ENCODE measurements at regions not wholly inside any gene's neighbourhood (a gene's known extent, or its start where the extent isn't known, plus 50 kb on each side); places are given as distances from the start of the nearest gene placed in this dataset.

GRCh38 chr13:44267203-44267602, 106.4 kb upstream of the SERP2 start:
- TF ChIP-seq, protein P1, sequence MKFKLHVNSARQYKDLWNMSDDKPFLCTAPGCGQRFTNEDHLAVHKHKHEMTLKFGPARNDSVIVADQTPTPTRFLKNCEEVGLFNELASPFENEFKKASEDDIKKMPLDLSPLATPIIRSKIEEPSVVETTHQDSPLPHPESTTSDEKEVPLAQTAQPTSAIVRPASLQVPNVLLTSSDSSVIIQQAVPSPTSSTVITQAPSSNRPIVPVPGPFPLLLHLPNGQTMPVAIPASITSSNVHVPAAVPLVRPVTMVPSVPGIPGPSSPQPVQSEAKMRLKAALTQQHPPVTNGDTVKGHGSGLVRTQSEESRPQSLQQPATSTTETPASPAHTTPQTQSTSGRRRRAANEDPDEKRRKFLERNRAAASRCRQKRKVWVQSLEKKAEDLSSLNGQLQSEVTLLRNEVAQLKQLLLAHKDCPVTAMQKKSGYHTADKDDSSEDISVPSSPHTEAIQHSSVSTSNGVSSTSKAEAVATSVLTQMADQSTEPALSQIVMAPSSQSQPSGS (IDR thresholded peaks at IDR 0.05; ENCODE audit: low read length) = no peak
- TF ChIP-seq JUN (IDR thresholded peaks at IDR 0.05; ENCODE audit: low read depth, low read length) = no peak
- TF ChIP-seq POLR2A (IDR thresholded peaks at IDR 0.05; ENCODE audit: control extremely low read depth in 1 of 2, low read depth in 2 of 2, low read length in 2 of 2) = no peak
- TF ChIP-seq, protein P2, sequence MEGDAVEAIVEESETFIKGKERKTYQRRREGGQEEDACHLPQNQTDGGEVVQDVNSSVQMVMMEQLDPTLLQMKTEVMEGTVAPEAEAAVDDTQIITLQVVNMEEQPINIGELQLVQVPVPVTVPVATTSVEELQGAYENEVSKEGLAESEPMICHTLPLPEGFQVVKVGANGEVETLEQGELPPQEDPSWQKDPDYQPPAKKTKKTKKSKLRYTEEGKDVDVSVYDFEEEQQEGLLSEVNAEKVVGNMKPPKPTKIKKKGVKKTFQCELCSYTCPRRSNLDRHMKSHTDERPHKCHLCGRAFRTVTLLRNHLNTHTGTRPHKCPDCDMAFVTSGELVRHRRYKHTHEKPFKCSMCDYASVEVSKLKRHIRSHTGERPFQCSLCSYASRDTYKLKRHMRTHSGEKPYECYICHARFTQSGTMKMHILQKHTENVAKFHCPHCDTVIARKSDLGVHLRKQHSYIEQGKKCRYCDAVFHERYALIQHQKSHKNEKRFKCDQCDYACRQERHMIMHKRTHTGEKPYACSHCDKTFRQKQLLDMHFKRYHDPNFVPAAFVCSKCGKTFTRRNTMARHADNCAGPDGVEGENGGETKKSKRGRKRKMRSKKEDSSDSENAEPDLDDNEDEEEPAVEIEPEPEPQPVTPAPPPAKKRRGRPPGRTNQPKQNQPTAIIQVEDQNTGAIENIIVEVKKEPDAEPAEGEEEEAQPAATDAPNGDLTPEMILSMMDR (IDR thresholded peaks at IDR 0.05; ENCODE audit: control extremely low read depth in 1 of 3, insufficient read depth in 1 of 3, low read depth in 1 of 3, low read length in 3 of 3) = no peak
- no peak for TF ChIP-seq NRF1 (IDR thresholded peaks at IDR 0.05; ENCODE audit: low read depth, low read length)
- no peak for TF ChIP-seq CREB1 (IDR thresholded peaks at IDR 0.05)
